Activated T-cell treated with anti-CD3 and anti-CD28 coated beads, Interleukin-2, amount 50 U/mL, for 72 hours (primary cell): ENCODE measurements at regions not wholly inside any gene's neighbourhood (a gene's known extent, or its start where the extent isn't known, plus 50 kb on each side); places are given as distances from the start of the nearest gene placed in this dataset.
"Not testable (repeated sequence)": the region's sequence is repeated elsewhere in the genome, so short reads cannot be mapped to it uniquely, and the experiment has no call there.

Experiments used
- ATAC-seq, 2 donors: fragments of 150-1000 bp; cut with Tn5 transposase; replicated peaks in 1 of 2; 2 replicates each; pipeline ENCODE4 v1.10.0; 2021; ENCODE audit warnings: moderate library complexity in 2 of 2, mild to moderate bottlenecking in 1 of 2
- DNase-seq, 2 donors: peaks; one replicate each; pipeline ENCODE4 v3.0.0; 2021 to 2022; ENCODE audit warnings: mixed read lengths in 1 of 2
- H3K27ac Mint-ChIP-seq: one replicate; pipeline ENCODE4 v1.8.0; 2022; ENCODE audit warnings: mild to moderate bottlenecking, moderate library complexity, mixed read lengths
- H3K27me3 Mint-ChIP-seq: one replicate; pipeline ENCODE4 v1.8.0; 2022; ENCODE audit warnings: low read depth, mixed read lengths
- H3K36me3 Mint-ChIP-seq, 2 donors: one replicate each; pipeline ENCODE4 v1.8.0; 2022; ENCODE audit warnings: mixed read lengths in 2 of 2, mild to moderate bottlenecking in 1 of 2; ENCODE audit not compliant: insufficient read depth in 2 of 2
- H3K4me1 Mint-ChIP-seq: one replicate; pipeline ENCODE4 v1.8.0; 2022; ENCODE audit warnings: low read depth, mixed read lengths
- H3K4me3 Mint-ChIP-seq, 2 donors: one replicate each; pipeline ENCODE4 v1.8.0; 2022; ENCODE audit warnings: mild to moderate bottlenecking in 2 of 2, mixed read lengths in 2 of 2, moderate library complexity in 2 of 2
- H3K9me3 Mint-ChIP-seq, 2 donors: one replicate each; pipeline ENCODE4 v1.8.0; 2022; ENCODE audit warnings: mixed read lengths in 2 of 2

DNA sequence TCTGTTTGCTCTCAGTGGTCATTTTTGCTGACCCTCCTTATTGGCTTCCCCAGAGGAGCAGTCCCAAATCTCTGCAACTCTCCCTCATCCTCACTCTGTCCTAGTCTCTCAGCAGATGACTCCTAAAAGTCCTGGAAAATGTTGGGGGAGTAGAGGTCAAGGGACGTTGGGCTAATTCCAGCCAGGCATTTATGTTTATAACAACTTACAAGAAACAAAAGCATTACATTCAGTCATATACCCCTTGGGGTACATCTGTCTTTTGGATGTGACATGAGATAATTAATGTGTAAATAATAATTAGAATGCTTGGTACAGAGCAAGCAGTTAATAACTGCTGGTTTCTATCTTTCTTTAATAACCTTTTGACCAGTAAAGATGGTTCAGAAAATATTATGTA, 176.2 kb downstream of the YTHDC2 start:
- no peaks in the 10 kb centered on the region for H3K4me1 Mint-ChIP-seq
- no peak overlapping the region for H3K4me3 Mint-ChIP-seq
- DNase-seq: no peak
- no peaks in the 10 kb centered on the region for H3K9me3 Mint-ChIP-seq
- ATAC-seq: no peak
- H3K36me3 Mint-ChIP-seq: no peaks in the 10 kb centered on the region
- peaks cover 30% of the 10 kb centered on the region for H3K27me3 Mint-ChIP-seq
- no peak overlapping the region for H3K27ac Mint-ChIP-seq

DNA sequence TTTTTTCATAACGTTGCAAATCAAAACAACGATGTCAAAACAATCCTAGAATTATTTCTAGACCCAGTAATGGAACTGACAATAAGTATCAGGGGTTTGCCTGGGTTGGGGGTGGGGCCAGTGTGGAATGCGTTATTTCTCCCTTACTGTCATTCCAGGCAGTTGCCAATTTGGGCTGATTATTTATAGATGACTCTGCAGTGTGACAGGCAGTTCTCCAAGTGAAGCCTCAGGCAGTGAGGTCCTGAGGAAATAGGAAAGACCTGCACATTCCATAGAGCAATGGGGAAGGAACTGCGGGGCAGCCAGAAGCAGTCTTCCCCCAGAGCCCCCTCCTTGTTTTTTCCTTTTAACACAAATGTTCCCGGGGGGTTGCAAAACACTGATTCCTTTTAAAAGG, 179.0 kb downstream of the YTHDC2 start:
- Mint-ChIP-seq H3K36me3 (no peaks in the 10 kb centered on the region), H3K27me3 (peaks cover 40% of the 10 kb centered on the region), H3K9me3 (no peaks in the 10 kb centered on the region), H3K27ac (no peak overlapping the region), H3K4me3 (no peak overlapping the region), H3K4me1 (no peaks in the 10 kb centered on the region)
- ATAC-seq (no peak), DNase-seq (no peak)

DNA sequence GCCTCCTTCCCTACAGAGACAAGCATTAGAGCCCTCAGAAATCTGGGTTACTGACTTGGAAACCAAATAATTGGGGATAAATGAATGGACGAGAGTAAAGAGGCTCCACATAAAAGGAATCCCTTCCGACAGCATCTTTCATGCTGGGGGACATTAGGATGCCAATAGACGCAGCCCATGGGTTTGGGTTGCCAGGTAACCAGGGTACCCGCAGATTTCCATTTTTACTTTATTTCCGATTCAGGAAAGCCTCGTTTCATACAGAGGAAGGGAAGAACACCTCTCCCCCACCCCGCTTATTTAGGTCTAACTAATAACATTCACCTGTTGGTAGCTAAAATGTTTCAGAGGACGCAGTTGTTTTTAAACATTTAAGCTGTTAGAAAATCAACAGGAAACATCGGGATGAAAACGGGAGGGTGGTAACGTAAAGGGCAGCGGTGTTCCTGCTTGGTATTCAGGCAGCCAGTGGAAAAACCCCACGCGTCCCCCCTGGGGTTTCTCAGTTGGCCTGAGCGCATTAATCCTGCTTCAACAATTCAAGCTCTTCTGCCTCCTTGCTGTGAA, 179.5 kb downstream of the YTHDC2 start:
- Mint-ChIP-seq H3K27me3 (peaks cover 40% of the 10 kb centered on the region), H3K36me3 (no peaks in the 10 kb centered on the region), H3K27ac (no peak overlapping the region), H3K9me3 (no peaks in the 10 kb centered on the region), H3K4me3 (no peak overlapping the region), H3K4me1 (no peaks in the 10 kb centered on the region)
- no peak for DNase-seq
- ATAC-seq: no peak

DNA sequence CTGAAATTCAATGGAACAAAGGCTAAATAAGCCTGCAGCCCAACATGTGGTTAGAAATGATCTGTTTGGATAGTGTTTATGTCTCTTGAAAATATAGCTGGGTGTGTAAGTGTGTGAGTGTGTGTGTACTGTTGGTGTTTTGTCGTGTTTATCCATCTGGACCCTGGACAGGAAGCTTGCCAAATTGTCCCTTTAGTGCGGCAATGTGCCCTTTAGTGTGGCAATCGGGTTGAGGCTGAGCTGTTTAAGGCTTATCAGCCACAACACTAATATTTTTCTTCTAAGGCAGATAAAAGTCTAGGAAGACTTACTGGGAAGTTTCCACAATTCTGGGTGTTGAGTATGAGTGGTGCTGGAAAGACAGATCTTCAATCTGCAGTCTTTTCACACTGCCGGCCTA, 180.2 kb downstream of the YTHDC2 start:
- Mint-ChIP-seq H3K36me3 (no peaks in the 10 kb centered on the region), H3K4me3 (no peak overlapping the region), H3K9me3 (no peaks in the 10 kb centered on the region), H3K27ac (no peak overlapping the region), H3K4me1 (no peaks in the 10 kb centered on the region), H3K27me3 (peaks cover 40% of the 10 kb centered on the region)
- no peak for DNase-seq
- ATAC-seq: no peak

DNA sequence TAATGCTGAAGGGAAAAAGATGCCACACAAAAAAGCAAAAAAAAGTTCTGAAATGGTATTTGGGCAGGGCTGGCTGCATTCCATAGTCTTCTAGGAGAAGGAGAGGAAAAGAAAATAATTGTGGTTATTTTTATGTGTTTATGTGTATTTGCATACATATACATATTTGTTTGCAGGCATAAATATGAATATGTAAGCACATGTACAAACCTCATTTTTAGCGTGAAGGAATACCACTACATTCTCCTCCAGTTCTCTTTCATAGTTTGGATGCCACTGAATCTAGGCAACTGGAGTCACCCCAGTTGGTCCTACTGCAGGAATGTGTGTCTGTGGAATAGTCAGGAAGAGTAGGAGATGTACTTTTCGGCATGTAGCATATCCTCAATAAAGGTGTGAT, 181.1 kb downstream of the YTHDC2 start:
- Mint-ChIP-seq H3K27ac (no peak overlapping the region), H3K4me1 (no peaks in the 10 kb centered on the region), H3K27me3 (peaks cover 40% of the 10 kb centered on the region), H3K4me3 (no peak overlapping the region), H3K9me3 (no peaks in the 10 kb centered on the region), H3K36me3 (no peaks in the 10 kb centered on the region)
- no peak for DNase-seq
- ATAC-seq: no peak

DNA sequence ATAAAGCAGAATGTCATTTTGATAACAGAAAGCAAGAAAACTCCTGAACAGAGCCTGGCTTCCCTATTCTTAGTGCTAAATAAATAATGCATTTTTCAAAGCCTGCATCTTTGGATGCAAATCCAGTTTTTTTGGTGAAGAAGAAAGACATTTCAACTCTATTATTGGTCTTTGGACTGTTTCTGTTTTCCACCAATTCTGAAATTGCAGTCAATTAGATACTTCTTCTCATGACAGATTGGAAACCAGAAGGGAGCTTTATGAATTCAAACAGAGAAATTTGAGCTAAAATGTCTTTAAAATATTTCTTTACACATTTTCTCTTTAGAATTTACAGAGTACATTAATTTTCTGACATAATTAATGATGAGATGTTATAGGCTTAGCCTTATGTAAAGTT, 189.8 kb downstream of the YTHDC2 start:
- DNase-seq: no peak
- H3K4me3 Mint-ChIP-seq: no peak overlapping the region
- no peak overlapping the region for H3K27ac Mint-ChIP-seq
- no peaks in the 10 kb centered on the region for H3K27me3 Mint-ChIP-seq
- peaks cover 8% of the 10 kb centered on the region in 2 donors for H3K9me3 Mint-ChIP-seq
- no peak for ATAC-seq
- no peaks in the 10 kb centered on the region for H3K4me1 Mint-ChIP-seq
- peaks cover 0 to 3% of the 10 kb centered on the region in 2 donors for H3K36me3 Mint-ChIP-seq

DNA sequence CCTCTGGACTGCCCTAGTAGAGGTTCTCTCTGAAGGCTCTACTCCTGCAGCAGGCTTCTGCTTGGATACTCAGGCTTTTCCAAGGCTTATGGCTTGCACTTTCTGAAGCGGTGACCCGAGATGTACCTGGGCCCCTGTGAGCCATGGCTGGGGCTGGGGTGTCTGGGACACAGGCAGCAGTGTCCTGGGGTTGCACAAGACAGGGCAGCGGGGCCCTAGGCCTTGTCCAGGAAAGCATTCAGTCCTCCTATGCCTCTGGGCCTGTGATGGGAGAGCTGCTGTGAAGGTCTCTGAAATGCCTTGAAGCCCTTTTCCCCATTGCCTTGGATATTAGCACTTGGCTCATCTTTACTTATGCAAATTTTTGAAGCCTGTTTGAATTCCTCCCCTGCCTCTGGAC, 192.2 kb downstream of the YTHDC2 start:
- Mint-ChIP-seq H3K4me1 (no peaks in the 10 kb centered on the region), H3K9me3 (peaks cover 8% of the 10 kb centered on the region in 2 donors)

DNA sequence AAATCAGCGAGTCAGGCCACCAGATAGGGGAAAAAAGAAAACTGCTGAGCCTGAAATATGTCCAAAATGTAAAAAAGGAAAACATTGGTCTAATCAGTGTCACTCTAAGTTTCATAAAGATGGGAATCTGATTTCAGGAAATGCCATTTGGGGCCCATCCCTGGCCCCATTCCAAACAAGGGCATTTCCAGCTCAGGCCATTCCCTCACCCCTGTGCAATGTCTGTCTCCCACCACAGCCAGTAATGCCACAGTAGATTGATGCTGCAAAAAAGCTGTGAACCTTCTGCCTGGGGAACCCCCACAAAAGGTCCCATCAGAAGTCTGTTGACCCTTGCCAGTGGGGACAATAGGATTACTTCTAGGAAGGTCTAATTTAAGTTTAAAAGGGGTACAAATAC, 199.6 kb downstream of the YTHDC2 start:
- ATAC-seq (no peak), DNase-seq (no peak)
- Mint-ChIP-seq H3K36me3 (peaks cover 0 to 2% of the 10 kb centered on the region in 2 donors), H3K4me1 (no peaks in the 10 kb centered on the region), H3K9me3 (peaks cover 0 to 6% of the 10 kb centered on the region in 2 donors), H3K27ac (no peak overlapping the region), H3K27me3 (no peaks in the 10 kb centered on the region), H3K4me3 (no peak overlapping the region)

More for the DNA sequence above, 192.2 kb downstream of the YTHDC2 start:
- H3K36me3 Mint-ChIP-seq: peaks cover 0 to 3% of the 10 kb centered on the region in 2 donors
- DNase-seq (no peak), ATAC-seq (no peak)
- no peak overlapping the region for H3K27ac Mint-ChIP-seq
- H3K27me3 Mint-ChIP-seq: no peaks in the 10 kb centered on the region
- no peak overlapping the region for H3K4me3 Mint-ChIP-seq

DNA sequence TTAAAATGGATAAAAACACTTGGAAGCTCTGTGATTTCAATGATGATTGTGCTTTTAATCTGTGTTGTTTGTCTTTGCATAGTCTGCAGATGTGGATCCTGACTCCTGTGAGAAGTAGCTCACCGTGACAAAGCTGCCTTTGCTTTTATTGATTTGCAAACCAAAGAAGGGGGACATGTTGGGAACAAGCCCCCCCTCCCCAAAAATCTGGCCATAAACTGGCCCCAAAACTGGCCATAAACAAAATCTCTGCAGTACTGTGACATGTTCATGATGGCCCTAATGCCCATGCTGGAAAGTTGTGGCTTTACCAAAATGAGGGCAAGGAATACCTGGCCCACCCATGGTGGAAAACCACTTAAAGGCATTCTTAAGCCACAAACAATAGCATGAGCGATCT, 202.4 kb downstream of the YTHDC2 start:
- H3K4me3 Mint-ChIP-seq, DNase-seq, ATAC-seq, H3K27ac Mint-ChIP-seq, H3K36me3 Mint-ChIP-seq, H3K27me3 Mint-ChIP-seq, H3K4me1 Mint-ChIP-seq, H3K9me3 Mint-ChIP-seq: not testable (repeated sequence)

DNA sequence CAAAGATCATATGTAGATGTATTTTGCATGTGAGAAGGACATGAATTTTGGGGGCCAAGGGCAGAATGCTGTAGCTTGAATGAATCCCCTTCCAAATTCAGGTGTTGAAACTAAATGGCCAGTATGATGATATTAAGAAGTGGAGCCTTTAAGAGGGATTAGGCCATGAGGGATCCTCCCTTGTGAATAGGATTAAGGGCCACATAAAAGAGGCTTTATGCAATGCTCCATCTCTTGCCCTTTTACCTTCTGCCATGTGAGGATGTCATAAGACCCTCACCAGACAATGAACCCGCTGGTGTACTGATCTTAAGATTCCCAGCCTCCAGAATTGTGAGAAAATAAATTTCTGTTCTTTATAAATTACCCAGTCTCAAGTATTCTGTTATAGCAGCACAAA, 206.1 kb downstream of the YTHDC2 start:
- H3K9me3 Mint-ChIP-seq: peaks cover 0 to 6% of the 10 kb centered on the region in 2 donors
- DNase-seq: no peak
- H3K27me3 Mint-ChIP-seq: no peaks in the 10 kb centered on the region

DNA sequence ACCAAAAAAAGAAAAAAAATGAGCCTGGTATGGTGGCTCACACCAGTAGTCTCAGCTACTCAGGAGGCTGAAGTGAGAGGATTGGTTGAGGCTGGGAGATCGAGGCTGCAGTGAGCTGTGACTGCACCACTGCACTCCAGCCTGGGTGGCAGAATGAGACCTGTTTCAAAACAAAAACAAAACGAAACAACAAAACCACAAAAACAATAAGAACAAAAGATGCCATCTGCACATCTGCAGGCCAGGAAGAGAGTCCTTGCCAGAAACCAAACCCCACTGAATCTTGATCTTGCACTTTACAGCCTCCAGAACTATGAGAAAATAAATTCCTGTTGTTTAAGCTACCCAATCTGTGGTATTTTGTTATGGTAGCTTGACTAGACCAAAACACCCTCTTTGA, 207.7 kb downstream of the YTHDC2 start:
- H3K4me3 Mint-ChIP-seq: no peak overlapping the region
- no peaks in the 10 kb centered on the region for H3K36me3 Mint-ChIP-seq
- no peaks in the 10 kb centered on the region for H3K9me3 Mint-ChIP-seq
- no peak for ATAC-seq
- no peak for DNase-seq
- no peak overlapping the region for H3K27ac Mint-ChIP-seq
- H3K27me3 Mint-ChIP-seq: no peaks in the 10 kb centered on the region
- H3K4me1 Mint-ChIP-seq: no peaks in the 10 kb centered on the region

More for the DNA sequence above, 206.1 kb downstream of the YTHDC2 start:
- ATAC-seq: no peak
- Mint-ChIP-seq H3K4me1 (no peaks in the 10 kb centered on the region), H3K36me3 (no peaks in the 10 kb centered on the region), H3K27ac (no peak overlapping the region), H3K4me3 (no peak overlapping the region)

DNA sequence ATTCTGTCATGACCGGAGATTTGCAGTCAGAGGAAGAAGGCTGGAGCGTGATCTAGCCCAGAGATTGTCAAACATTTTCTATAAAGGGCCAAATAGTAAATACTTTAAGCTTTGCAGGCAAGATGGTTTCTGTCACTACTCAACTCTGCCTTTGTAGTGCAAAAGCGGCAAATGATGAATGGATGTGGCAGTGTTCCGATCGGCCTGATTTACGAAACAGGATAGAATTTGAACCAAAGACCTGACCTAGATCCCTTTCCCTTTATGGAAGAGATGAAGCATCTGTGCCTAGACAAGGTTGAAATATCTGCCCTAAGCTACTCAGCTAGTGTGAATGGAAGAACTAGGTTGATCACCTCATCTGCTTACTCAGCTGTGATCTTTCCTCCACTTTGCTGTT, 209.5 kb downstream of the YTHDC2 start:
- H3K4me1 Mint-ChIP-seq: no peaks in the 10 kb centered on the region
- no peak overlapping the region for H3K4me3 Mint-ChIP-seq
- DNase-seq (no peak), ATAC-seq (no peak)
- no peak overlapping the region for H3K27ac Mint-ChIP-seq
- no peaks in the 10 kb centered on the region for H3K27me3 Mint-ChIP-seq
- H3K36me3 Mint-ChIP-seq: no peaks in the 10 kb centered on the region
- peaks cover 0 to 3% of the 10 kb centered on the region in 2 donors for H3K9me3 Mint-ChIP-seq

DNA sequence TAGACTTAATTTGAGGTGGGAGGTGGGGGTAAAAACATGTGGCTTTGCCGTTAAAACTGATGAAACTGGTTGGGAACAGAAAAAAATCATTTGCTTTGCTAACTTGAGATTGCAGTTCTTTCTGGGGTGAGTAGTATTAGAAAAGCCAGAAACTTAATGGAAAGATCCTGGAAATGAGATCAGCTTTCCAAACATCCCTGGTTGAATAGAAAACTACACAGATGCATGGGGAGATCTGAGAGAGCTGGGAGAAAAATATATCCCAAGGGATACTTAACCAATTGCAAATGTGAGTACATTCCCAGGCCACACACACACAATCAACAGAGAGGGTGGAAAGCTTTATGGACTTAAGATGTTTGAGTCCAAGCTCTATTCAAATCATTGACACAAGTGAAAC, 222.3 kb downstream of the YTHDC2 start:
- Mint-ChIP-seq H3K27me3 (no peaks in the 10 kb centered on the region), H3K4me1 (no peaks in the 10 kb centered on the region), H3K4me3 (no peak overlapping the region), H3K27ac (no peak overlapping the region), H3K9me3 (no peaks in the 10 kb centered on the region), H3K36me3 (no peaks in the 10 kb centered on the region)
- ATAC-seq (no peak), DNase-seq (no peak)

DNA sequence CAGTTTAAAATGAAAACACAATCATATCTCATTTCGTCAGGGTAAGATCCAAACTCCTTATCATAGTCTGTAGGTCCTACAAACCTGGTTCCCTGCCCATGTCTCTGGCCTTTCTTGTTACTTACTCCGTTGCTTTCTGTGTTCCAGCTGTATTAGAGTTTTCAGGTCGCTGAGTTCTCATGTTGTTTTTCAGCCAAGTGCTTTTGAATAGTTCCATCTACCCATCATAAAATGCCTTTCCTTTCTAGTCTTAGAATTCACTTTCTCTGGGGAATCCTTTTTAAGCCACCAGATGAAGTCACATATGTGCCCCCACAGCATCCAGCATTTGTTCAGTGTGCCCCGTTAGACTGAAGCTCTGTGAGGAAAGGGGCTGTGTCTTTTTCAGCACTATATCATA, 228.7 kb downstream of the YTHDC2 start:
- no peaks in the 10 kb centered on the region for H3K4me1 Mint-ChIP-seq
- H3K27ac Mint-ChIP-seq: no peak overlapping the region
- ATAC-seq: no peak
- H3K9me3 Mint-ChIP-seq: no peaks in the 10 kb centered on the region
- peaks cover 5% of the 10 kb centered on the region for H3K27me3 Mint-ChIP-seq
- DNase-seq: no peak
- no peaks in the 10 kb centered on the region for H3K36me3 Mint-ChIP-seq
- no peak overlapping the region for H3K4me3 Mint-ChIP-seq
